22Rv1 (cell line): ENCODE measurements at regions not wholly inside any gene's neighbourhood (a gene's known extent, or its start where the extent isn't known, plus 50 kb on each side); places are given as distances from the start of the nearest gene placed in this dataset.

Experiments used
- ZFX ChIP-seq: fragments of 450-650 bp; IDR thresholded peaks from 2 replicates; pipeline ENCODE4 v1.6.1; 2017; ENCODE audit warnings: antibody characterized with exemption, borderline replicate concordance
- TF ChIP-seq, protein P1 (sequence below): fragments of 450-650 bp; IDR thresholded peaks from 2 replicates; pipeline ENCODE4 v1.5.1; 2017; ENCODE audit warnings: mild to moderate bottlenecking

DNA sequence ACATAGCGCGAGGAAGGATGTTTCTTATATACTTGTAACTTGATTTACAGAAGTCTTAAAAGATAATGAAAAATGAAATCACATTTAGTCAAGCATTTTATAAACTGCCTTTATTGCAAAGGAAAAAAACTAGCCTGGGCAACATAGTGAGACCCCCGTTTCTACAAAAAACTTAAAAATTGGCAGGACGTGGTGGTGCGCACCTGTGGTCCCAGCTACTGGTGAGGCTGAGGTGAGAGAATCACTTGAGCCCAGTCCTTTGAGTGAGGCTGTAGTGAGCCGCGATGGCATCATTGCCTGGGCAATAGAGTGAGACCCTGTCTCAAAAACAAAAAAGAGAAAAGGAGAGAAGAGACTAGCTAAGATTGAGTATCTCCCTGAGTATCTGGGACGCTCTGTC lies 145.2 kb upstream of the CIBAR2 start:
- TF ChIP-seq, protein P1, sequence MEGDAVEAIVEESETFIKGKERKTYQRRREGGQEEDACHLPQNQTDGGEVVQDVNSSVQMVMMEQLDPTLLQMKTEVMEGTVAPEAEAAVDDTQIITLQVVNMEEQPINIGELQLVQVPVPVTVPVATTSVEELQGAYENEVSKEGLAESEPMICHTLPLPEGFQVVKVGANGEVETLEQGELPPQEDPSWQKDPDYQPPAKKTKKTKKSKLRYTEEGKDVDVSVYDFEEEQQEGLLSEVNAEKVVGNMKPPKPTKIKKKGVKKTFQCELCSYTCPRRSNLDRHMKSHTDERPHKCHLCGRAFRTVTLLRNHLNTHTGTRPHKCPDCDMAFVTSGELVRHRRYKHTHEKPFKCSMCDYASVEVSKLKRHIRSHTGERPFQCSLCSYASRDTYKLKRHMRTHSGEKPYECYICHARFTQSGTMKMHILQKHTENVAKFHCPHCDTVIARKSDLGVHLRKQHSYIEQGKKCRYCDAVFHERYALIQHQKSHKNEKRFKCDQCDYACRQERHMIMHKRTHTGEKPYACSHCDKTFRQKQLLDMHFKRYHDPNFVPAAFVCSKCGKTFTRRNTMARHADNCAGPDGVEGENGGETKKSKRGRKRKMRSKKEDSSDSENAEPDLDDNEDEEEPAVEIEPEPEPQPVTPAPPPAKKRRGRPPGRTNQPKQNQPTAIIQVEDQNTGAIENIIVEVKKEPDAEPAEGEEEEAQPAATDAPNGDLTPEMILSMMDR, result no peak
- TF ChIP-seq ZFX, result no peak
